ENCODE measurements at regions not wholly inside any gene's neighbourhood (a gene's known extent, or its start where the extent isn't known, plus 50 kb on each side); places are given as distances from the start of the nearest gene placed in this dataset.
A peak's percentile ranks its signal among the peaks of the same experiment; 100 is the strongest.

DNA sequence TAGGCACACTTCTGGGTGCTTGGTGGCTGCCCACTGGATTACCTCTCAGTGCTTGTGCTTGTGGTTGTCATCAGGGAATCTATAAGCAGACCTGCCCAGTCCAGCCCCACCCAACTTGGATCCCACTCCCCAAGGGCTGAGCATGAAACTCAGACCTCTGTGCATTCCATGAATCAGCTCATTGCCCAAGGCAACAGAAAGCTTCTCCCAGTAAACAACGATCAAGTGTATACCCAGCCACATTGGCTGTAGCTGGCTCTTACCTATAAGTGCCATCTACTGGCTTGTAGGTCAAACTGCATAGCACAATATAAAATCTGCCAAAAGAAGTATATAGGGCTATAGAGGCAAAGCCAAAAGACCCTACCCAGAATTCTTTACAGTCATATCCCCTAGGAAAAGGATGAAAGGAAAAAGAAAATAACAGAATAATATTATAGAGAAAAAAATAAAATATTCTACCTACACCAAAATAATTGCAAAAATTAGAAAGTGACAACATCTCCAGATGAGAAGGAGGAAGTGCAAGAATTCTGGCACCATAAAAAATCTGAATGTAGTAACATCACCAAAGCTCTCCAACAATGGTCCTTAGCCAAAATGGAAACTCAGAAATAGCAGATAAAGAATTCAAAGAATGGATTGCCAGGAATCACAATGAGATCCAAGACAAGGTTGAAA lies 321.0 kb upstream of the TRPC7 start:
- no peak overlapping the region for H3K4me3 ChIP-seq (ENCODE audit: low read length)
- no peaks in the 10 kb centered on the region for H3K79me2 ChIP-seq (replicated peaks; ENCODE audit: insufficient read depth, low read length)
- no peak overlapping the region for H3K27ac ChIP-seq (ENCODE audit: low read length)
- H3K9me3 ChIP-seq (ENCODE audit: low read length) = peaks cover 5% of the 10 kb centered on the region
- no peaks in the 10 kb centered on the region for H3K27me3 ChIP-seq (ENCODE audit: insufficient read depth, low read depth, low read length)
- no peak overlapping the region for H3K4me2 ChIP-seq (ENCODE audit: low read length)
- TF ChIP-seq, protein P1, sequence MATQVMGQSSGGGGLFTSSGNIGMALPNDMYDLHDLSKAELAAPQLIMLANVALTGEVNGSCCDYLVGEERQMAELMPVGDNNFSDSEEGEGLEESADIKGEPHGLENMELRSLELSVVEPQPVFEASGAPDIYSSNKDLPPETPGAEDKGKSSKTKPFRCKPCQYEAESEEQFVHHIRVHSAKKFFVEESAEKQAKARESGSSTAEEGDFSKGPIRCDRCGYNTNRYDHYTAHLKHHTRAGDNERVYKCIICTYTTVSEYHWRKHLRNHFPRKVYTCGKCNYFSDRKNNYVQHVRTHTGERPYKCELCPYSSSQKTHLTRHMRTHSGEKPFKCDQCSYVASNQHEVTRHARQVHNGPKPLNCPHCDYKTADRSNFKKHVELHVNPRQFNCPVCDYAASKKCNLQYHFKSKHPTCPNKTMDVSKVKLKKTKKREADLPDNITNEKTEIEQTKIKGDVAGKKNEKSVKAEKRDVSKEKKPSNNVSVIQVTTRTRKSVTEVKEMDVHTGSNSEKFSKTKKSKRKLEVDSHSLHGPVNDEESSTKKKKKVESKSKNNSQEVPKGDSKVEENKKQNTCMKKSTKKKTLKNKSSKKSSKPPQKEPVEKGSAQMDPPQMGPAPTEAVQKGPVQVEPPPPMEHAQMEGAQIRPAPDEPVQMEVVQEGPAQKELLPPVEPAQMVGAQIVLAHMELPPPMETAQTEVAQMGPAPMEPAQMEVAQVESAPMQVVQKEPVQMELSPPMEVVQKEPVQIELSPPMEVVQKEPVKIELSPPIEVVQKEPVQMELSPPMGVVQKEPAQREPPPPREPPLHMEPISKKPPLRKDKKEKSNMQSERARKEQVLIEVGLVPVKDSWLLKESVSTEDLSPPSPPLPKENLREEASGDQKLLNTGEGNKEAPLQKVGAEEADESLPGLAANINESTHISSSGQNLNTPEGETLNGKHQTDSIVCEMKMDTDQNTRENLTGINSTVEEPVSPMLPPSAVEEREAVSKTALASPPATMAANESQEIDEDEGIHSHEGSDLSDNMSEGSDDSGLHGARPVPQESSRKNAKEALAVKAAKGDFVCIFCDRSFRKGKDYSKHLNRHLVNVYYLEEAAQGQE (IDR thresholded peaks at IDR 0.05; ENCODE audit: borderline replicate concordance) = no peak
- no peak for TF ChIP-seq TAF1 (IDR thresholded peaks at IDR 0.05; ENCODE audit: low read depth)
- TF ChIP-seq, protein P2, sequence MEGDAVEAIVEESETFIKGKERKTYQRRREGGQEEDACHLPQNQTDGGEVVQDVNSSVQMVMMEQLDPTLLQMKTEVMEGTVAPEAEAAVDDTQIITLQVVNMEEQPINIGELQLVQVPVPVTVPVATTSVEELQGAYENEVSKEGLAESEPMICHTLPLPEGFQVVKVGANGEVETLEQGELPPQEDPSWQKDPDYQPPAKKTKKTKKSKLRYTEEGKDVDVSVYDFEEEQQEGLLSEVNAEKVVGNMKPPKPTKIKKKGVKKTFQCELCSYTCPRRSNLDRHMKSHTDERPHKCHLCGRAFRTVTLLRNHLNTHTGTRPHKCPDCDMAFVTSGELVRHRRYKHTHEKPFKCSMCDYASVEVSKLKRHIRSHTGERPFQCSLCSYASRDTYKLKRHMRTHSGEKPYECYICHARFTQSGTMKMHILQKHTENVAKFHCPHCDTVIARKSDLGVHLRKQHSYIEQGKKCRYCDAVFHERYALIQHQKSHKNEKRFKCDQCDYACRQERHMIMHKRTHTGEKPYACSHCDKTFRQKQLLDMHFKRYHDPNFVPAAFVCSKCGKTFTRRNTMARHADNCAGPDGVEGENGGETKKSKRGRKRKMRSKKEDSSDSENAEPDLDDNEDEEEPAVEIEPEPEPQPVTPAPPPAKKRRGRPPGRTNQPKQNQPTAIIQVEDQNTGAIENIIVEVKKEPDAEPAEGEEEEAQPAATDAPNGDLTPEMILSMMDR (IDR thresholded peaks at IDR 0.05; ENCODE audit: poor library complexity, severe bottlenecking) = peak; percentile 67
- peak; percentile 75 for TF ChIP-seq RAD21 (conservative IDR thresholded peaks at IDR 0.05)
- no peak for TF ChIP-seq EZH2 (IDR thresholded peaks at IDR 0.05; ENCODE audit: borderline replicate concordance, insufficient read depth, low read length, poor library complexity, severe bottlenecking)
- peak; percentile 76 for TF ChIP-seq SMC3 (conservative IDR thresholded peaks at IDR 0.05; ENCODE audit: poor library complexity)
- no peaks in the 10 kb centered on the region for H3F3A ChIP-seq (ENCODE audit: insufficient read depth, low read length, poor library complexity, severe bottlenecking)
- H3K9me2 ChIP-seq (ENCODE audit: insufficient read depth, low read length) = no peaks in the 10 kb centered on the region
- no peaks in the 10 kb centered on the region for H4K20me1 ChIP-seq (ENCODE audit: insufficient read depth)
- H3K9ac ChIP-seq (ENCODE audit: low read length) = no peak overlapping the region
- H2AFZ ChIP-seq (ENCODE audit: low read depth, low read length) = no peak overlapping the region
- no peaks in the 10 kb centered on the region for H3K36me3 ChIP-seq (ENCODE audit: insufficient read depth, low read length)

DNA sequence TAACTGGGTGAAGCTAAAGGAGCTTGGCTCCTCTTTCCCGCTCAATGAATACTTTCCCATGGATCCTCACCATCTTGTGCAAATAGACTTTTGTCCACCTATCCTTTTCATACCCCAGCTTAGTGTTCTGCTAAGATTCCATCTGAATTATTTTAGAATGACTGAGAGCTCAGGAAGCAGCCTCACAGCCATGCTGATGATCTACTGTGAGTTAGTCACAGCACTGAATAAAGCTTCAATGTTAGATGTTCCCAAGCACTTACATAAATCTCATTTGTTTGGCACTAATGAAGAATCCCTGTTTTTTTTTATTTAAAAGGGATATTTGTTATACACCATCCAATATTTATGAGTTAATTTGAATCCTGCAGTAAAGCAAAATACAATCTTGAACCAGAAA lies 317.6 kb upstream of the TRPC7 start:
- no peak overlapping the region for H3K9ac ChIP-seq (ENCODE audit: low read length)
- no peaks in the 10 kb centered on the region for H3K36me3 ChIP-seq (ENCODE audit: insufficient read depth, low read length)
- no peak overlapping the region for H3K4me3 ChIP-seq (ENCODE audit: low read length)
- TF ChIP-seq TAF1 (IDR thresholded peaks at IDR 0.05; ENCODE audit: low read depth) (no peak), POLR2AphosphoS5 (IDR thresholded peaks at IDR 0.05) (no peak), SMC3 (conservative IDR thresholded peaks at IDR 0.05; ENCODE audit: poor library complexity) (no peak)
- H3K9me3 ChIP-seq (ENCODE audit: low read length) = no peaks in the 10 kb centered on the region
- no peak overlapping the region for H3K27ac ChIP-seq (ENCODE audit: low read length)
- H3K79me2 ChIP-seq (replicated peaks; ENCODE audit: insufficient read depth, low read length) = no peaks in the 10 kb centered on the region
- H2AFZ ChIP-seq (ENCODE audit: low read depth, low read length) = no peak overlapping the region
- no peaks in the 10 kb centered on the region for H4K20me1 ChIP-seq (ENCODE audit: insufficient read depth)
- H3K27me3 ChIP-seq (ENCODE audit: insufficient read depth, low read depth, low read length) = no peaks in the 10 kb centered on the region
- no peaks in the 10 kb centered on the region for H3K9me2 ChIP-seq (ENCODE audit: insufficient read depth, low read length)
- H3K4me2 ChIP-seq (ENCODE audit: low read length) = no peak overlapping the region
- H3F3A ChIP-seq (ENCODE audit: insufficient read depth, low read length, poor library complexity, severe bottlenecking) = no peaks in the 10 kb centered on the region

DNA sequence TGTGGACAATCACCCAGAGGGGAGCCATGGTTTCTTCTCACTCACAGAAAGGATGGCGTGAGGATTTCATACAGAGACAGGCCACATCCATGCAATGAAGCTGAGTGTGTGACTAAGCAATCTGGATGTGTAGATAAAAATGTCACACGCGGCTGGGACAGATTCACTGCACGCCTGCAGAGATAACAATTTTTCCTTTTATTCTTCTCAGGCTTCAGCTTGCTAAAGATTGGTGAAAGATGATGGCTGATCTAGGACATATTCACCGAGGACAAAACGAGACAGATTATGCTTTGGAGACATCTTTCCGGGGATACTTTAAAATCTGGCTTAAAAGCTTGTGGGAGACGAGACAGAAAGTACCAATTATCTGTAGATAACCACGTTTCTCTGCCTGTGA lies 313.9 kb upstream of the TRPC7 start:
- H3K4me2 ChIP-seq (ENCODE audit: low read length) = peak overlapping the region; percentile 7

More for the DNA sequence above, 313.9 kb upstream of the TRPC7 start:
- TF ChIP-seq SMC3 (conservative IDR thresholded peaks at IDR 0.05; ENCODE audit: poor library complexity) (peak; percentile 32), EP300 (conservative IDR thresholded peaks at IDR 0.05; ENCODE audit: poor library complexity, severe bottlenecking) (peak; percentile 86), TAF1 (IDR thresholded peaks at IDR 0.05; ENCODE audit: low read depth) (no peak), RAD21 (conservative IDR thresholded peaks at IDR 0.05) (peak; percentile 18), EZH2 (IDR thresholded peaks at IDR 0.05; ENCODE audit: borderline replicate concordance, insufficient read depth, low read length, poor library complexity, severe bottlenecking) (no peak), MXI1 (conservative IDR thresholded peaks at IDR 0.05; ENCODE audit: poor library complexity, severe bottlenecking) (peak; percentile 50), POLR2AphosphoS5 (IDR thresholded peaks at IDR 0.05) (peak; percentile 72)
- TF ChIP-seq, protein P1 (IDR thresholded peaks at IDR 0.05; ENCODE audit: borderline replicate concordance) = peak; percentile 81
- TF ChIP-seq, protein P2 (IDR thresholded peaks at IDR 0.05; ENCODE audit: poor library complexity, severe bottlenecking) = no peak
- Histone ChIP-seq H3K4me3 (ENCODE audit: low read length) (peak overlapping the region; percentile 13), H3K9ac (ENCODE audit: low read length) (peak overlapping the region; percentile 16), H3K9me3 (ENCODE audit: low read length) (no peaks in the 10 kb centered on the region), H3K9me2 (ENCODE audit: insufficient read depth, low read length) (no peaks in the 10 kb centered on the region), H4K20me1 (ENCODE audit: insufficient read depth) (no peaks in the 10 kb centered on the region), H3K27ac (ENCODE audit: low read length) (peak overlapping the region; percentile 76), H3K27me3 (ENCODE audit: insufficient read depth, low read depth, low read length) (no peaks in the 10 kb centered on the region), H2AFZ (ENCODE audit: low read depth, low read length) (no peak overlapping the region), H3K36me3 (ENCODE audit: insufficient read depth, low read length) (no peaks in the 10 kb centered on the region), H3F3A (ENCODE audit: insufficient read depth, low read length, poor library complexity, severe bottlenecking) (no peaks in the 10 kb centered on the region), H3K79me2 (replicated peaks; ENCODE audit: insufficient read depth, low read length) (no peaks in the 10 kb centered on the region)

Measured in neural cell (in vitro differentiated cells).